ENCODE measurements at regions not wholly inside any gene's neighbourhood (a gene's known extent, or its start where the extent isn't known, plus 50 kb on each side); places are given as distances from the start of the nearest gene placed in this dataset.

GRCh38 chr3:41148901-41149300, 50.4 kb upstream of the CTNNB1 start:
- Histone ChIP-seq H3K27me3 (ENCODE audit: control insufficient read depth, insufficient read depth, low read length) (no peaks in the 10 kb centered on the region), H3K9me3 (ENCODE audit: control insufficient read depth, insufficient read depth, low read depth, low read length) (no peaks in the 10 kb centered on the region), H3K79me2 (ENCODE audit: control insufficient read depth, insufficient read depth, low read length) (no peaks in the 10 kb centered on the region), H2AFZ (ENCODE audit: low read length) (no peak overlapping the region), H3K4me2 (ENCODE audit: extremely low read depth, insufficient read depth, low read length) (no peak overlapping the region), H3K27ac (ENCODE audit: insufficient read depth, low read length) (no peak overlapping the region), H3K4me3 (replicated peaks in 1 of 4; ENCODE audit: control extremely low read depth in 1 of 4, insufficient read depth in 1 of 4, low read depth in 3 of 4, low read length in 4 of 4) (no peak overlapping the region), H3K9ac (ENCODE audit: insufficient read depth, low read length) (no peak overlapping the region), H3K4me1 (ENCODE audit: control insufficient read depth, extremely low read depth, insufficient read depth, low read length) (no peaks in the 10 kb centered on the region), H3K36me3 (ENCODE audit: control insufficient read depth, insufficient read depth, low read length) (no peaks in the 10 kb centered on the region), H4K20me1 (ENCODE audit: control insufficient read depth, extremely low read depth, insufficient read depth, low read length) (no peaks in the 10 kb centered on the region)
- TF ChIP-seq EZH2 (IDR thresholded peaks at IDR 0.05; ENCODE audit: low read length, missing control alignments): no peak
- TF ChIP-seq CTCF (conservative IDR thresholded peaks at IDR 0.05 in 1 of 2, IDR thresholded peaks at IDR 0.05 in 1 of 2; ENCODE audit: low read depth in 1 of 2, low read length in 2 of 2): no peak
- no peak for DNase-seq (ENCODE audit: low read depth in 2 of 2)

All from fibroblast of lung (primary cell).